ENCODE measurements at regions not wholly inside any gene's neighbourhood (a gene's known extent, or its start where the extent isn't known, plus 50 kb on each side); places are given as distances from the start of the nearest gene placed in this dataset.
A peak's percentile ranks its signal among the peaks of the same experiment; 100 is the strongest.

DNA sequence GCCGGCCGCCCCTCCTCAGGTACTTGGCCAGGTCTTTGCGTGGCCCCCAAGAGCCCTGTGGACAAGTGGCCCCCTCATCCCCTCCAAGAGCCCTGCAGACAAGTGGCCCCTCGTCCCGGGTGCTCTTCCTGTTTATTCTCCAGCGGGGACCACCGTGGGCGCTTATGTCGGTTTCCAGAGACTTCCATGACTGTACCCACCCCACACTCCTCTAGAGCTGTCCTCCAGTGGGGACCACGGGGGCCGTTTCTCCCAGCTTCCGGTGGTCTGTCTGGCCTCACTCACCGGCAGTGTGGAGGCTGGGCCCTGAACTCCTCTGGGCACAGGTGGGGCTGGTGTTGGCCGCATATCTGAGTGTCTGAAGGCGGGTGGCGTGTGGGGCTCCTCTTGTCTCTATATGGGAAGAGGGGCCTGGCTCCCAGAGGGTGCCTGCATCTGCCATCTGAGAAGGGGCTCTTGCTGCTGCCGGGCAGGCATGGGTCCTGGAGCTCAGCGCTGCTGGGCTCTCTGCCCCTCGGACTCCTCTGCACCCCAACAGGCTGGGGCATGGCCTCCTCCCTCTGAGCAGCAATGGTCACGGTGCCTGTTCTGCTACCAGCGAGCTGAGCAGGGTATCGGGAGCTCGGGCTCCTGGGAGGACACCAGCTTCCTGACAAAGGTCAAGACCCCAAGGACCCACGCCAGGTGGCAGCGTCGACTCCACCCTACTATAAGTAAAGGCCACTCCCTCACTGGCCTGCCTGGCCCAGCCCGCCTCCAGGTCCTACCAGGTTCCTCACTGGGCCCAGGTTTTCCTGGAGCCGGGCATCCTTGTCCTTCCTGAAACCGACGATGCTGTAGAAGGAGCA lies 1264.3 kb downstream of the BRD1 start:
- no peak for DNase-seq

DNA sequence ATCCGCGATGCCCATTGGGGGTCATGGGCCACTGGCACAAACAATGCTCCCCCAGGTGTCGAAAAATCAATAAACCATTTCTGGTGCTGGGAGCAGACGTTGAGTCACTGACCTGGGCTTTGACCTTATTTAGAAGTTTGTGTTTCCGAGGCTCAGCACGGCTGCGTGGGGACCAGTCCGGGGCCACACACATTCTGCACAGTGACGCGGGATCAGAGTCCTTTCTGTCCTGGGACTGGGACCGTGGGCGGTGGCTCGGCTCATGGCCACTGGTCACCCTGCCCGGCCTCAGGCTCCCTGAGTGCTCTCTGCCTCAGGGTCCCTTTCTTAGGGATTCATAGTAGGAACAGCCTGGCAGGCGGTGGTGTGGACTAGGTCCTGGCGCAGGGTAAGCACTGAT lies 1266.0 kb downstream of the BRD1 start:
- DNase-seq = no peak

DNA sequence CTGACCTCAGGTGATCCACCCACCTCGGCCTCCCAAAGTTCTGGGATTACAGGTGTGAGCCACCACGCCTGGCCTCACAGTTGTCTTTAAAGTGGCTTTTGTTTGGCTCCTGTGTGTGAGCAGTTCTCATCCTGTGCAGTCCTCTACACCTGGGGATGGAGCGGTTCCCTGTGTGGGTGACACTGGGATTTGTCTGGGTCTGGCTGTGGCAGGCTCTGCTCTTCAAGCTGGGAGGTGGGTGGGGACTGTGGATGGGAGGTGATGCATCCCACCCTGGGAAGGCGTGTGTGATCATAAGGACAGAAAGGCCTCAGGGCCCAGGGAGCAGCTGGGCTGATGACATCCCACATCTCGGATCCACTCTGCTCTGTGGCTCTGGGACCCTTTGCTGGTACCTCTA lies 1266.8 kb downstream of the BRD1 start:
- no peak for DNase-seq

DNA sequence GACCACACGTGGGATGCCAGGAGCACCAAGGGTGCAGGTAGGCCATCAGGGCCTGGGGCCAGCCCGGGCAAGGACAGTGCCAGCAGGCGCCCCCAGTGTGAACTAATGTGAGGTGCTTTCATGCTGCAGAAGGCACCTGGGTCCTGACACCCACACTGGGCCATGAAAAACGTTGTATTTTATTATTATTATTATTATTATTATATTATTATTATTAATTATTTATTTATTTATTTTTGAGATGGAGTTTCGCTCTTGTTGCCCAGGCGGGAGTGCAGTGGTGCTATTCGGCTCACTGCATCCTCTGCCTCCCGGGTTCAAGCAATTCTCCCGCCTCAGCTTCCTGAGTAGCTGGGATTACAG lies 1267.3 kb downstream of the BRD1 start:
- DNase-seq = no peak

DNA sequence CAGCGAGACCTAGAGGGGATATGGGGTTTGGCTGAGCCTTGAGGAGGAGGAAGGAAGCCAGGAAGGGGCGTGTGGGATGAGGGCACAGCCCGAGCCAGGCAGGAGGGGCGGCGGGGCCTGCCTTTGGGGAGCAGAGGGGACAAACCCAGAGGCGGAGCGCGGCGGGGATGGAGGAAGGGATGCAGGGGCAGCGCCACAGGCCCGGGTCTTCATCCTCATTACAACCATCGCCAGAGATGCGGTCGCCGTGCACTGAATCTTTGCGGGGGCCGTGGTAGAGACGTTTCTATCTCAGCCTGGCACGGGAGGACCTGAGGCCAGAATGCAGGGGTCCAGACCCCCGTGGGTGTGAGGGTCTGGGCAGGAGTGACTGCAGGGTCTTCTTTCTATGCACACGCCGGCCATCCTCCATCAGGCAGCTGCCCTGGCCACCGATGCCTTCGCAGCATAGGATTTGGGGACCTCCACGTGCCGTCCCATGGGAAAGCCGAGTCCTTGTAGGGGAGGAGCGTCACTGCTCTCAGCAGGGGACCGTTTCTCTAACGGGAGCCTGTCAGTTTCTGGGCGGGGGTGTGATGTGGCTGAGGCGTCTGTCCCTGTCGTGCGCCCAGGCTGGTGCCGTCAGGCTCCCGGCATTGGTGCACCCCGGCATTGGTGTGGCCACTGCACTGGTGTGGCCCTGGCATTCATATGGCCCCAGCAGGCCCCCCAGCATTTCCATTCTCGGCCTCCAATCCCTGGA lies 1267.9 kb downstream of the BRD1 start:
- no peak for DNase-seq

DNA sequence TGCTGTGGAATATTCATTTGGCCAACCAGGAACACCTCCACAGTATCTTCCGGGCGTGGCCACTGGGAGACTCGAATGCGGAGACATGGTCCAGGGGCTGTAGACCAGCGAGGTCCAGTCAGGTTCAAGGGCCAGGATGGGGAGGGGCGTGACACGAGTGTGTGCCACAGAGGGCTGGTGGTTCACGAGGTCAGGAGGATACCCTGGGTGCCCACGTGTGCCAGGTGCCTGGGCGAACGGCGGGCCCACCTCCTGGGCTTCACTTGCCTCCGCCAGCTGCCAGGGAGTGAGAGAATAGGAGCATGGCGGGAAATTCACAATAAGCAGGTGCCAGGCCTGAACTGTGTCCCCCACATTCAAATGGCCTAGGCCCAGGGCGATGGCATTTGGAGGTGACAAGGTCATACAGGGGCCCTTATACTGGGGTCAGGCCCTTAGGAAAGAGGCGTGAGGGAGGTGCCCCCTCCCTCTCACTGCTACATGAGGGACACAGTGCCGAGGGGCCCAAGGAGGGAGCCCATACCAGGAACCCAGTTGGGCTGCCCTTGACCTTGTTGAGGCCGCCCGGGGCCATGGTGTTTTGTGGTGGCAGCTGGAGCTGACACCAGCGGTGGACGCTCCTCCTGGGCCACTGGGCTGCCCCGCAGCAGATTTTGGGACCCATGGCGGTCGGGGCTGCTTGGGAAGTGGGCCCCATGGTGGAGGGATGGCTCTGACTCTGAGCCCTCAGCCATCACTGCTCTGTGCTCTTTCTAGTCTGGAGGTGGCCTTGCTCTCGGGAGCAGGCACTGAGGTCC lies 1268.9 kb downstream of the BRD1 start:
- no peak for DNase-seq

DNA sequence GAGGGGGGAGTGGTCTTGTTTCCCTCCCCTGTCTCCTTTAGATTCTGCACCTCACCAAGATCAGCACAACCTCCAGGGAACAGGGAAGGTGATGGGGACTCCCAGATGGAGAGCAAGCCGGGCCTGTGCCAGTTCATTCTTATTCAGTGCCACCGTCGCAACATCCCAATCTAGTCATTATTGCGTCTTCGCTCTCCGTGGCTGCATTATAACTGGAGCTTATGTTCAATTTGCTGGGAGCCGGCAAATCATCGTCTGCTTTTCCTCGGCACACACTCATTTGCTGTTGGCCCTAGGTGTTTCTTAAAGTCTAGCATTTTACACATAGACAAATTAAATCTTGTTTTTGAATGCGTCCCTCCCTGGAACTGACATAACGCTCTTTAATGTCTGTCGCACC lies 1269.7 kb downstream of the BRD1 start:
- no peak for DNase-seq

DNA sequence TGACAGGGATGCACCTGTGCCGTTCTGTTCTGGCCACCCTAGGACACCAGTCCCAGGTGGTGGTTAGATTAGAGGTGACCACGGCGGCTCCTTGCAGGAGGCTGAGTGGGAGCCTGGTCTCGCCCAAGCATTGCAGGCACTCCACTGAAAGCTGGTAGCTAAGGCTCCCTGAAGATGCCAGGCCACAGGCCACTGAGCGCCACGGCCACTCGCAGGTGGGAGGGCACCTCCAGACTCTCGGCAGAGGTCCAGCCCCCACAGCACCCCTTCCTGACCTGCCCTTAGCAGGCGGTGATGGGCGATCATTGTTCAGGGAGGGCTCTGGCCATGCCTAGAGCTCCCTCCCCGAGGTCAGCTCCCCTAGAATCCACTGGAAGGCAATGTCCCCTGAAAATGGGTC lies 1270.2 kb downstream of the BRD1 start:
- no peak for DNase-seq

DNA sequence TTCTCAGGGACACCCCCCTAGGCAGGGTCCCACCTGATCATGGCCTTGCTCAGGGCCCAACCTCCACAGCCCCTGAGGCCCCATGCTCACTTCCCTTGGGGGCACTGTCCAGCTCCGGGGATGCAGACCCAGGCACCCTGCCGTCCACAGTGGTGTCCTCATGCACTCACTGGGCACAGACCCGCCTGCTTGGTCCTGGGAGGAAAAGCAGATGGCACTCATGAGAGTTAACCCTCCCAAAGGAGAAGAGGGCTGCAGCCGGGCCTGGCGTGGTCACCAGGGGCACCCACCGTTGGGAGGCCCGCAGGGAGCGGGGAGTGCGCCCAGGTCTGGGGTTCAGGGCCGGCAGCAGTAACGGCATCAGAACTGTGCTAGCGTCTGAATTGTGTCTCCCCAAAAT lies 1270.9 kb downstream of the BRD1 start:
- no peak for DNase-seq

DNA sequence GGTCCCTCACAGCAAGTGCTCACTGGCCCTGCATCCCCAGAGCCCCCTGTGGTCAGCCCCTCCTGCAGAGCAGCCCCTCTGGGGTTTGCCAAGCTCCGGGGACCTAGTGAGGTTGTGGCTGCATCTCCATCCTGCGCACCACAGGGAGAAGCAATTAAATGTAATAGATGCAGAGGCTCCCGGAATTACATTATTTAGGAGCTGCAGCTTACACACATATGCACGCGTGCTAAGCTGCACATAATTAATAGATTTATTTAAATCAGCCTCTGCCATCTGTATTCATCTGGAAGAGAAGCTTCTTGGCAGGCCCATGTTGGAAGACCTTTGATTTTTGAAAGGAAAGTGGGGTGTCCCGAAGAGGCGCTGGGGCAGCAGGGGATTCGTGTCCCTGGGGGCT lies 1271.5 kb downstream of the BRD1 start:
- DNase-seq = peak; percentile 45

DNA sequence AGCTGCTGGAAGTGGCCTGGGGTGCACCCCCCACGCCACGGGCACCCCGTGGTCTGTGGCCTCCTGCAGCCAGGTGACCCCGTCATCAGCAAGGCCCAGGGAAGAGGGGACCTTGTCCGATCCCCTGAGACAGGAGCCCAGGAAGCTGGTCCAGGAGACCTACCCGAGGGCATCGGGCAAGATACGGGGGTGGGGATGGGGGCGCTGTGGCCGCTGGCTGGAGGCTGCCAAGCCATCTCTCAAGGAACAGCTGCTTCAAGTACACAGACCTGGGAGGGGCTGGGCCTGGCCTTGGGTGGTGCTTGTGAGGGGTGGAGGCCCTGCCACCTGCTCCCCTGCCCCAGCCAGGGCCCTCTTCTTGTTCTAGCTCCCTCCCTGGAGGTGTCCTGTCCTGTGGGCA lies 1272.1 kb downstream of the BRD1 start:
- DNase-seq = no peak

DNA sequence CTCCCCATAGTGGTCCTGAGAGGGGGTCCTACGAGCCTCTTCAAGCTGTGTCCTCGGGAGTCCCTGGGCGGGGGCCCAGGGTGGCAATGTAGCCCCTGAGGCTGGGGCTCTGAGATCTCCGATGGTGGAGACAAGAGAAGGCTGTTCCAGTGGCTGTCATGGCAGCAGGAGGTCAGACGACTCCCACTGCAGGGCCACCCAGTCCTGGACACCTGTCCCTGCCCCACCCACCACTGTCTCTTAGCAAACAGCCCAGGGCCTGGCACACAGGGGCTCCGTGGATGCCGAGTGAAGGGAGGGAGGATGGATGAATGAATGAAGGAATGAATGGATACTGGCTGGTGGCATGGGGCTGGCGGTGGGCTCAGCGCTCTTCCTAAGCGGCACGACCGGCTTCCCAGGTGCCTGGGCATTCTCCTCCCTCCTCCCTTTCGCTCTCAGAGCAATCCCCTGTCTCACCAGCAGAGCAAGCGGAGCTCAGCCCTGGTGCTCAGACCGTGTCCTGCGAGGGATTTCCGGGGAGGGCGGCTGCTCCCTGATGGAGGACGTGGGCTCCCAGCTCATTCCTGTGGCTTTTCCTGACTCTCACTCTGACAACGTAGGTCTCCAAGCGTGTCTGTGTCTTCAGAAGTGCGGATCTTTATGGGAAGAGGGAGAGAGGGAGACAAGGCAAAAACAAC lies 1272.6 kb downstream of the BRD1 start:
- DNase-seq = no peak

DNA sequence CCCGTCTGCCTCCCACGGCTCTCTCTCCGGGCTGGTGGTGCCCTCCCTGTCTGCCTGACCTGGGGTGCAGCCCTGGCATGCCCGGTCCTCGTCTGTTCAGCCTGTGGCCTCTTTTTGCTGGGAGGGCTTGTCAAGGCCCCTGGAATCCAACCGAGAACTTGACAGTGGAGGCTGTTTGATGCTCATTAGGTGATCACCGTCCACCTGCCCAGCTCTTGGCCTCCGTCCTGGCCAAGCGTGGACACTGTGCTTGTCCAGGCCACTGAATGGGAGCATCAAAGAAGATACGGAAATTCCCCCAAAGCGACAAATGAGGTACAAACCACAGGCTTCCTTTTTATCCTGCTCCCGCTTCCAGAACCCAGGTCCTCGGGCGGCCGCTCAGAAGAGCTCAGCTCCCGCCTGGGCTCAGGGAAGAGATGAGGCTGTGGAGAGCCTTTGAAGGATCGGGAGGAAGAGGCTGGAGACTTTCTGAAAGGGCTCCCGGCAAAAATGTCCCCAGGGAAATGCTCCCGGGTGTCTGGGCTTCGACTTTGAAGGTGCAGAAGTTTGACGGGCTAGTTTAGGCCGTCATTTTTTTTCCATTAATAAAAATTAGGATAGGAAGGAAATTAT lies 1273.9 kb downstream of the BRD1 start:
- DNase-seq = no peak

DNA sequence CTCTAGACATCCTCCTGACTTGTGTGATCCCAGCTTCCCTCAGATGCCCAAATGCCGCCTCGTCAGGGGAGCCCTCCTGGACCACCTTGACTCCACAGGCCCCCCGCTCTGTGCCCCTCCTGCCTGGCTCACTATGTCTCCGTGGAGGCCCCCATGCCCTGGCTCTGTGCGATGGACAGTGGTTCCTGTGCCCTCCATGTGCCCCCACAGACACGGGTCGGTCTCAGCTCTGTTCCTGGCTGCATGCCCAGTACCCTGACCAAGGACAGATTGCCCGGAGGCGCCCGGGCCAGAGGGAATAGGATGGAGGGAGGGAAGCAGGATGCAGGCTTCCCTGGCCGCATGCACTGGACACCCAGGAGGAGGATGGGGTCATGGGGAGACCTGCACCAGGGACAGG lies 1274.6 kb downstream of the BRD1 start:
- DNase-seq = no peak

DNA sequence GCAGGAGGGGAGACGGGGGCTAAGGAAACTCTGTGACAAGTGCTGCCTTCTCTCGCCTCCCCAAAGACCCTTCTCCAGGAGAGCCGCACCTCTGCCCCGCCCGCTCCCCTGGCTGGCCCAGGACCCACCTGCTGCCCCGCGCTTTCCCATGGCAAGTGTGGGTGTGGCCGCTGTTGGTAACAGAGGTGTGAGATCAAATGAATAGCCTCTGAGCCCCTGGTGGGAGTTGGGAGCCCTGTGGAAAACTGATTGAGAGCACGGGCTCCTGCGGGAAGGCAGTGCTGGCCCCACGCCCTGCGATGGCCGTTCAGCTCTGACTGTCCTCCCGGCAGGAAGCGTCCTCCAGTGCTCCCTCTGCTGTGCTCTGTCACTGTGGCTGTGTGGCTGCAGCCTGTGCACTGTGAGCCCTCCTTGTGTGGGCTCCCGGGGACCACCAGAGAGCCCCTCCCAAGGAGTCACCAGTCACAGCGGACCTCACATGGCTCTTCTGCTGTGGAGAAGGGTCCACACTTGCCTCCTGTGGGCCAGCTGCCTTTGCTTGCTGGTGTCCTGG lies 1275.9 kb downstream of the BRD1 start:
- no peak for DNase-seq

DNA sequence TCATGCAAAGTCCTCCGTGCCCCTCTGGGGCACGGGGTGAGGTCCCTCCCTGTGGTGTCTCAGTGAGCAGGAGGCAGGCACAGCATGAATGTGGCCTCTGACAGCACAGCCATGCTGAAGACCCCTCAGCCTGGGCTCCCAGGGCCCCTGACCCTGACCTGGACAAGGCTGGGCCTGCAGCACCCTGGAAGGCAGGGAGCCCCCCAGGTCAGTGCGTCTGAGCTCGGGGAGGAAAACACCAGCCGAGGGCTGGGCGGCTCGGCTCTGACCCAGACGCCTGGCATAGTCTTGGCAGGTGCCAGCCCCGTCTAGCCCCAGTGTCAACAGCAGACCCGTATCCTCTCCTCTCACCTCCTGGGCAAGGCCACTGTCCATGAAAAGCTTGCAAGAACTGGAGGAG lies 1276.6 kb downstream of the BRD1 start:
- no peak for DNase-seq

DNA sequence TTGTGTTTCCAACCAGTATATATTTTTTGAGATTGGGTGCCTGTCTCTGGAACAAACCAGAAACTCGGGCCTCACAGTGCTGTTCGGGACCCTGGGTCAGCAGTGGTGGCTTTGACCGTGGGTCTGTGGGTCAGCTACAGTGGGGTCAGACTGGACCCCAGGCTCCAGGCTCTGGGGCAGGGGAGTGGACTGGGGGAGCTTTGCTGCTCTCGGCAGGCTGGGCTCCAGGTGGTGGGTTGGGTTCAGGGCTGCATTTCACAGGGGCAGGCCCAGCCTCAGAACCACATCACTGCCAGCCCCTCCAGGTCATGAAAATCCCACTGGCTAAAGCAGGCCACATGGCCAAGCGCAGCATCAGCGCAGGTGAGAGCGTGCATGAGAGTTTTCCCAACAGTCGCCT lies 1279.3 kb downstream of the BRD1 start:
- no peak for DNase-seq

DNA sequence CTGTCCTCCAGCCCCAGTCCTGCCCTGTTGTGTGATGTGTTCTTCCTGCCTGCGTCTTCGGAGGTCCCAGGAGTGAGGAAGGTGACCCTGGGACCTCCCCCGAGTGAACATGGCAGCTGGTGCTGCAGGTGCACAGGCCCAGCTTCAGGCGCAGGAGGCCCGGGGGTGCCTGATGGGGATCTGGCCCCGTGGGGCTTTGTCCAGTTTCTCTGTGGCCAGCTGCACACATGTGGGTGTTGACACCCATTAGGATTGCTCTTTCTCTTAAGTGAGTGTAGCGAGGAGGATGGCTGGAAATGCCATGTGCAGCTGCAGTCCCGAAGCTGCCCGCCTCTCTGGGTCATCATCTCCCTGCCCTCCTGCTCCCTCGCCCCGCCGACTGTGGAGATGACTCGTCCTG lies 1279.7 kb downstream of the BRD1 start:
- DNase-seq = no peak

DNA sequence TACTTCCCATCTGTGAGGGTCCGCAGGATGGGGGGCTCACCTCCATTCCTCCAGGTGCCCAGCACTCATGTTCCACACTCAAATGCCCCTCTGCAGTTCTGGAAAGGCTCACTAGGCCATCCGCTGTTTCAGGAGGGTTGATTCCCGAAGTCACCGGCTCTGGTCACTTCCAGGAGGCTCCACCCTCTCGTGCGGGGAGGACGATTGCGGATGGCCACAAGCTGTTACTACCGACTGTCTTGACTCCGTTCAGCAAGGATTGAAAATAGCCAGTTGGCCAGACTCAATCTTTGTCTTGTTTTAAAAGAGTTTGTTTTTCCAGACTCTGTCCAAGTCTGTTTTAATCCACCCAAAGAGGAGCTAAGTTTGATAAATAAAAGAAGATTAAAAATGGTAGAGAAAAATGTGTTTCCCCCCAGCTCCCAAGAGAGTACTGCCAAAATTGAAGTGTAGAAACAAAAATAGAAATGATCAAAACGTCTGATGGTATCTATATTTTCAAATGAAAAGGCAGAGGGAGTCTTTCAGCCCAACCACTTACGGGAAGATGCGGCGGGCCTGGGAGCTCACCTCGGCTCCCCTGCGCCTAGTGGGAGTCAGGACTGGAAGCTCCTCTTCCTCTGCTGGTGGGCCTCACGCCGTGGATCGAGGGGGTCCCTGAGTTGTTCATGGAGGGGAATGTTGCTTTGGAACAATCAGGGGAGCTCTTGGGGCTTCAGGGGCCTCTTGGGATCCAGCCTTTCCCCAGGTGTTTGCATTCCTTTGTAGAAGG lies 1280.8 kb downstream of the BRD1 start:
- no peak for DNase-seq

DNA sequence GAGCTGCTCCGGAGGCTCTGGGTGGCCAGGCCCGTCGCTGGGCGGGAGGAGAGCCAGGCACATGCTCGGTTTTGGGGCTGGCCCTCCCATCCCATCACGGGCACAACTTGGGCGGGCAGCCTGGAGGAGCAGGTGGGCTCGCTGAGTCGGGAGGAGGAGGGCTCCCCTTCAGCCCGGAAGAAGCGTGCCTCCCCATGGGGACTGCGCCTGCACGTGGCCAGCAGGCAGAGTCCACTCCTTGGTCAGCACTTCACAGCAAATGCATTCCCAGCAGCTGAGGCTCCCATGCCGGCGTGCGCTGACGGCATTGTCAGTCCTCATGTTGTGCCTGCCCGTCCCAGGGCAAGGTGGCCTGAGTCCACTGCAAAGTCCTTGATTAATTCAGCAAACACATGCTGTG lies 1281.7 kb downstream of the BRD1 start:
- DNase-seq = no peak

DNA sequence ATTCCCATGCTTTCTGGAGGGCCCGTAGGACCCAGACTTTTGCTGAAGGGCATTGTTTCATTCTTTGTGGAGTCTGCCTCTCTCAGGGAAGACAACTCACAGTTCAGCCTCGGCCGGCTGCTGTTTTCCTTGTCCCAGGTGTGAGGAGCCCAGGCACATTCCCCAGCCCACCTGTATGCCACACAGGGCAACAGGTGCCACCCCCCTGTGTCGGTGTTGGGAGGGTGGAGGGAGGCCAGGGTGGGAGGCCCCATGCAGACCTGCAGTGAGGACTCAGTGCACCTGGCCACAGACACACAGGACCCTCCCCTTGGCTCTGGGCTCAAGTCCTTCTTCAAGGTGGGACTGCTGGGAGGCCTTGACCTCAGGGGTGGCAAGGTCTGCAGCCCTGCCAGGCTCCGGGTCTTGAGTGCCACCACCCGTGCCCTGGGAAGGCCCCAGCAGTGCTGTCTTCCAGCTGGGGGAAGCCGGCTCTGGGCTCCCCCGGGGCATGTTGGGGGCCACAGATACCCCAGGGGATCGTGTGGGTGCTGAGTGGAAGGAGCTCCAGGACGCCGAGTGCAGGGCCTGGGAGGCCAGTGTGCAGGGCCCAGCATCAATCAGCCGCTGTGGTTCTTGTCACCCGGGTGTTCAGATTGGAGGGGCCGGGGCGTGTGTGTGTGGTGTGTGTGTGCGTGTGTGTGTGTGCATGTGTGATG lies 1286.1 kb downstream of the BRD1 start:
- no peak for DNase-seq
